Activated CD4-positive, alpha-beta memory T cell treated with anti-CD3 and anti-CD28 coated beads, Interleukin-2, amount 10 ng/mL, durations not matched to agents 7 days and 5 days (primary cell): ENCODE measurements at regions not wholly inside any gene's neighbourhood (a gene's known extent, or its start where the extent isn't known, plus 50 kb on each side); places are given as distances from the start of the nearest gene placed in this dataset.

Experiments
- CTCF ChIA-PET: fragments of 350-600 bp; sonication (Branson Sonifier 250); formaldehyde crosslinking; loops from one replicate; lab custom pipeline; 2021; ENCODE audit warnings: antibody characterized with exemption, inconsistent platforms; lab: Charles Lee
- POLR2A ChIA-PET: fragments of 350-600 bp; sonication (Branson Sonifier 250); formaldehyde crosslinking; loops from one replicate; lab custom pipeline; 2021; ENCODE audit warnings: antibody characterized with exemption; lab: Charles Lee
- DNase-seq: peaks from one replicate; pipeline ENCODE4 v3.0.0-alpha.2; 2020
- H3K27ac Mint-ChIP-seq: one replicate; pipeline ENCODE4 v1.8.0; 2021; ENCODE audit warnings: mild to moderate bottlenecking, mixed read lengths
- H3K27me3 Mint-ChIP-seq: one replicate; pipeline ENCODE4 v1.8.0; 2021; ENCODE audit warnings: mixed read lengths
- H3K36me3 Mint-ChIP-seq: one replicate; pipeline ENCODE4 v1.8.0; 2021; ENCODE audit warnings: low read depth, mixed read lengths
- H3K4me1 Mint-ChIP-seq: one replicate; pipeline ENCODE4 v1.8.0; 2021; ENCODE audit warnings: mixed read lengths
- H3K4me3 Mint-ChIP-seq: one replicate; pipeline ENCODE4 v1.8.0; 2021; ENCODE audit warnings: mild to moderate bottlenecking, mixed read lengths
- H3K9me3 Mint-ChIP-seq: one replicate; pipeline ENCODE4 v1.8.0; 2021; ENCODE audit warnings: mixed read lengths

DNA sequence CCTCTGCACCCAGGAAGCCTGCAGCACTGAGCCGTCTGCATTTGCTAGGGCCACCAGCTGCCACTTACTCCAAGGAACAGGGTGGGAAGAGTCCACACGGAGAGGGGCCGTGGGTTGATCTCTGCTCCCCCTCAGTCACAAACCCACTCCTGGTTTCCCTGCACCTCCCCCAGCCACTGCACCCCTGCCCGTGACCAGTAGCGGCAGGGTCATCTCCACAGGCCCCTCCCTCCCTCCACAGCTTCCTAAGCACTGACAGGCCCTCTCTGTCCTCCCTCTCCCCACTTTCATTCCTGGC, 75.2 kb downstream of the RBFOX3 start:
- POLR2A ChIA-PET: no interaction called here
- H3K4me1 Mint-ChIP-seq: no peaks in the 10 kb centered on the region
- H3K9me3 Mint-ChIP-seq: no peaks in the 10 kb centered on the region
- no peak for DNase-seq
- no peaks in the 10 kb centered on the region for H3K36me3 Mint-ChIP-seq
- H3K27ac Mint-ChIP-seq: no peak overlapping the region
- CTCF ChIA-PET: no interaction called here
- no peaks in the 10 kb centered on the region for H3K27me3 Mint-ChIP-seq
- no peak overlapping the region for H3K4me3 Mint-ChIP-seq

- H3K36me3 Mint-ChIP-seq: no peaks in the 10 kb centered on the region
- ChIA-PET CTCF (no interaction called here), POLR2A (interaction anchor here (0.6 kb wide), 1 partner anchor 113 kb away, joined by 4 read pairs; no protein-coding TSS in a partner anchor)
- H3K27ac Mint-ChIP-seq: no peak overlapping the region
- H3K4me3 Mint-ChIP-seq: no peak overlapping the region
- no peaks in the 10 kb centered on the region for H3K9me3 Mint-ChIP-seq
- H3K4me1 Mint-ChIP-seq: no peaks in the 10 kb centered on the region
- no peak for DNase-seq
- H3K27me3 Mint-ChIP-seq: no peaks in the 10 kb centered on the region
Observed at GRCh38 chr17:79534851-79535727, 75.8 kb downstream of the RBFOX3 start.

DNA sequence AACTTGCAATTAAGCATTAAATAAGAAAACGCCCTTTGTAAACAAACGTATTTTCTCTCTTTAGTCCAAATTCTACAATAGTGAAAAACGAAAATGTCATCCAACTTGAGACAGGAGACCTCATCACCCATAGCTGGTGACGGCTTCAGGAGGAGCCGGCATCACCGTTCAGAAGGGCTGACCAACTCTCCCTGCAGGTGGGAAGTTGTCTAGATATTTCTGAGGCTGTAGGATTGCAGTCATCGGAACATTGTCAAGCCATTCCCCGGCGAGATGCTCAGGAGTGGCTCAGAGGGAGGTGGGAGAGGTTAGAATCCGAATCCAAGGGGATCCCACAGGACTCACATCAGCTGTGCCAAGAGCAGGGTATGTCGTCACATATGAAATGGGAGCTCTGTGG, 76.7 kb downstream of the RBFOX3 start:
- H3K36me3 Mint-ChIP-seq: no peaks in the 10 kb centered on the region
- POLR2A ChIA-PET: no interaction called here
- H3K9me3 Mint-ChIP-seq: no peaks in the 10 kb centered on the region
- H3K4me3 Mint-ChIP-seq: no peak overlapping the region
- DNase-seq: no peak
- CTCF ChIA-PET: no interaction called here
- no peaks in the 10 kb centered on the region for H3K4me1 Mint-ChIP-seq
- no peaks in the 10 kb centered on the region for H3K27me3 Mint-ChIP-seq
- no peak overlapping the region for H3K27ac Mint-ChIP-seq

- ChIA-PET CTCF (no interaction called here), POLR2A (no interaction called here)
- DNase-seq: no peak
- H3K9me3 Mint-ChIP-seq: no peaks in the 10 kb centered on the region
- no peak overlapping the region for H3K4me3 Mint-ChIP-seq
- no peaks in the 10 kb centered on the region for H3K4me1 Mint-ChIP-seq
- H3K36me3 Mint-ChIP-seq: no peaks in the 10 kb centered on the region
- peaks cover 3% of the 10 kb centered on the region for H3K27me3 Mint-ChIP-seq
- no peak overlapping the region for H3K27ac Mint-ChIP-seq
Observed at GRCh38 chr17:79533116-79533515, 77.7 kb downstream of the RBFOX3 start.

DNA sequence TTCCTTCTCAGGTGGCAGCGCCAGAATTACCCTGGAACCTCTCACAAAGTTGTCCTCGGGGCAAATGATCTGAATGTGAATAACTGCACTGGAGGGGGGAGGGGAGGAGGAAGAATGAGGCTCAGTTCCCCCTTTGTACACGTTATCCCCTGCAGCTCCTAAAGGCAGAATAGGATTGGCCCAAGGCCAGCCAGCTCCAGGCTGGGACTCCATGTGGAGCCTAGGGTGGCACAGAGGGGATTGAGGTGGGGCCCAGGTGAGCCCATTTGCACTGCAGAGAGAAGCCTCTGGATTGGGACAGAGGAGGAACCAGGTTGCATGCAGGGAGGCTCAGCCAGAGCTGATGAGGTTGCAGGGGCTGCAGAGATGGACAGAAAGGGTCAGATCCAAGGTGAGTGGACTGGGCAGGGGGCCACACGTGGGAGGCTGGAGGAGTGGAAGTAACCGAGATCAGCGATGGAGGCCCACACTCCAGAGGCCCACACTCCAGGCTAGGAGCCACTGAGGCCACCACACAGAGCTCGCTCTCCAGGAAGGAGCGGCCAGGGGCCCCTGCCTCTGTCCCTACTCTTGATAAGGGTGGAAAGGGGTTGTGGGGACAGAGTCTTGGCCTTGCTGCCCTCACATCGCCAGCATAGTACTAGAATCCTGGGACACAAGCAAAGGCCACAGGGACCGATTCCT, 78.6 kb downstream of the RBFOX3 start:
- H3K4me1 Mint-ChIP-seq: no peaks in the 10 kb centered on the region
- no peak for DNase-seq

GRCh38 chr17:79531191-79532095, 79.4 kb downstream of the RBFOX3 start:
- CTCF ChIA-PET: no interaction called here
- Mint-ChIP-seq H3K36me3 (no peaks in the 10 kb centered on the region), H3K27me3 (peaks cover 3% of the 10 kb centered on the region), H3K4me3 (no peak overlapping the region), H3K9me3 (no peaks in the 10 kb centered on the region), H3K4me1 (no peaks in the 10 kb centered on the region), H3K27ac (no peak overlapping the region)
- no peak for DNase-seq
- POLR2A ChIA-PET: no interaction called here

More for the DNA sequence above, 78.6 kb downstream of the RBFOX3 start:
- H3K27ac Mint-ChIP-seq: no peak overlapping the region
- H3K36me3 Mint-ChIP-seq: no peaks in the 10 kb centered on the region
- H3K9me3 Mint-ChIP-seq: no peaks in the 10 kb centered on the region
- ChIA-PET CTCF (no interaction called here), POLR2A (no interaction called here)
- H3K27me3 Mint-ChIP-seq: peaks cover 3% of the 10 kb centered on the region
- no peak overlapping the region for H3K4me3 Mint-ChIP-seq

DNA sequence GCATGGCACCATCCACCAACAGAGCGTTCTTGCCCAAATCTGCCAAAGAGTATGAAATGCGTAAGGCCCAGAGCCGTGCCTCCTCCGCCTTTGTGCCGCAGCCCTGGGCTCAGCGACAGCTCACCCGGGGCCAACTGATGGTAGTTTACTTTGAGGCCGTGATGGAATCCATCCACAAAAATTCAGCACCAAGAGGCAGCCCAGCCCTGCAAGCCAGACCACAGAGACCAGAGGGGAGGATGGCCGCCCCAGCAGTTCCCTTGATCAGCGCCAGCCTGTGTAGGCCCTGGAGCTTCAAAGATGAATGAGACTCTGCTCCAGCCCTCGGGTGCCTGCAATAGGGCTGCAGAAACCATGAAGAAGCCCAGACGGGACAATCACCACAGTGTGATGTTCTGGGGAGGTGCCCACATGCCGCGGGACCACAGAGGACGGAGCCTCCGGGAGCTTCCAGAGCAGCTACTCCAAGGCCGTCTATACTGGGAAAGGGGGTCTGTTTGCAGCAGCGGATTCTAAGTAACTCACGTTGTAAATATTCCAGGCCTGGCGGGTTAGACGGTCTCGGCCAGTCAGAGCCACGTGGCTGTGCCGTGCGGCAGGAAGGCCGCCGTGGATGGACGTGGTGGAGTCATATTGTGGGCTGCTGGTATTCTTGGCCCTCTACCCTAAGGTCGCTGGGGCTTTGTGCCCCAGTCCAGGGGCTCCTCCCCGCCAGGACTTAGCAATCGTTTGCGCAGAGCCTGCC, 80.3 kb downstream of the RBFOX3 start:
- Mint-ChIP-seq H3K27me3 (peaks cover 3% of the 10 kb centered on the region), H3K36me3 (no peaks in the 10 kb centered on the region), H3K27ac (no peak overlapping the region), H3K9me3 (no peaks in the 10 kb centered on the region), H3K4me1 (no peaks in the 10 kb centered on the region), H3K4me3 (no peak overlapping the region)
- no peak for DNase-seq
- POLR2A ChIA-PET: no interaction called here
- CTCF ChIA-PET: no interaction called here

DNA sequence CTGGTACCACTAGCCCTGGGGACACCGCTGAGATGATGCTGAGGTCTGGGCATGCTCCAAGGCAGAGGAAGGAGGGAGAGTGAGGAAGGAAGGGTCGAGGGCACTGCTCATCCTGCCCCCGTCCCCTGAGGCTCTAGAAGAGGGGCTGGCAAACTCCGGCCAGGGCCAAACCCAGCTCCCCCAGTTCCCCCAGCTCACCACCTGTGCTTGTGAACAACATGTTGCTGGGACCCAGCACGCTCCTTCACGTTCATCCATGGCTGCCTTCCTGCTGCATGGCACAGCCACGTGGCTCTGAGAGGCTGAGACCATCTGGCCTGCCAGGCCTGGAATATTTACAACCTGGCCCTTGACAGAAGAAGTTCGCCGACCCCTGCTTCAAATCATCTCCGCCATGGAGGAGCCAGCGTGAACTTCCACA, 81.2 kb downstream of the RBFOX3 start:
- H3K4me3 Mint-ChIP-seq: no peak overlapping the region
- H3K4me1 Mint-ChIP-seq: no peaks in the 10 kb centered on the region
- H3K27ac Mint-ChIP-seq: no peak overlapping the region
- CTCF ChIA-PET: no interaction called here
- H3K36me3 Mint-ChIP-seq: no peaks in the 10 kb centered on the region
- H3K27me3 Mint-ChIP-seq: peaks cover 3% of the 10 kb centered on the region
- DNase-seq: no peak
- POLR2A ChIA-PET: no interaction called here
- H3K9me3 Mint-ChIP-seq: no peaks in the 10 kb centered on the region

DNA sequence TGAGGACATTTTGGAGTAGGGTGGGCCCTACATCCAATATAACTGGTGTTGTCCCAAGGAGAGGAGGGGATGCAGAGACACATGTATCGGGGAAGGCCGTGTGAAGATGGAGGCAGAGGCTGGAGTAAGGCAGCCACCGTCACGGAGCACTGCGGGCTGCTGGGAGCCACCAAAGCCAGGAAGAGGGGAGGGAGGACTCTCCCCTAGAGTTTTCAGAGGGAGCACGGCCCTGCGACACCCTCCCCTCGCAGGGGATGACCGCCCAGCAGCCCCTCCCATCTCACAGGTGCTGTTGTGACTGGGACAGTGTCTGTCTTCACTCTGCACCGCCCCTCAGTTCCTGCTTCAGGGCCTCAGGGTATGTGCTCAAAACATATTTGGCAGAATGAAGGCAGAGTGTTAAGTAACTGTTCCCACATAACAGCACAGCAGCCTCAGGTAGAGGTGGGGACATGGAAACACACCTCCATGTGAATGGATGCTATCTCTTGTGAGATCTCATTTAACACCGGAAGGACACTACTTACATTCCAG, 82.2 kb downstream of the RBFOX3 start:
- no peaks in the 10 kb centered on the region for H3K9me3 Mint-ChIP-seq
- no peak overlapping the region for H3K4me3 Mint-ChIP-seq
- ChIA-PET POLR2A (no interaction called here), CTCF (no interaction called here)
- peaks cover 5% of the 10 kb centered on the region for H3K27me3 Mint-ChIP-seq
- no peaks in the 10 kb centered on the region for H3K4me1 Mint-ChIP-seq
- DNase-seq: no peak
- no peak overlapping the region for H3K27ac Mint-ChIP-seq
- H3K36me3 Mint-ChIP-seq: no peaks in the 10 kb centered on the region

- DNase-seq: no peak
- ChIA-PET POLR2A (no interaction called here), CTCF (no interaction called here)
- Mint-ChIP-seq H3K4me3 (no peak overlapping the region), H3K27me3 (peaks cover 9% of the 10 kb centered on the region), H3K9me3 (no peaks in the 10 kb centered on the region), H3K4me1 (no peaks in the 10 kb centered on the region), H3K36me3 (no peaks in the 10 kb centered on the region), H3K27ac (no peak overlapping the region)
Observed at GRCh38 chr17:79527306-79527705, 83.5 kb downstream of the RBFOX3 start.

DNA sequence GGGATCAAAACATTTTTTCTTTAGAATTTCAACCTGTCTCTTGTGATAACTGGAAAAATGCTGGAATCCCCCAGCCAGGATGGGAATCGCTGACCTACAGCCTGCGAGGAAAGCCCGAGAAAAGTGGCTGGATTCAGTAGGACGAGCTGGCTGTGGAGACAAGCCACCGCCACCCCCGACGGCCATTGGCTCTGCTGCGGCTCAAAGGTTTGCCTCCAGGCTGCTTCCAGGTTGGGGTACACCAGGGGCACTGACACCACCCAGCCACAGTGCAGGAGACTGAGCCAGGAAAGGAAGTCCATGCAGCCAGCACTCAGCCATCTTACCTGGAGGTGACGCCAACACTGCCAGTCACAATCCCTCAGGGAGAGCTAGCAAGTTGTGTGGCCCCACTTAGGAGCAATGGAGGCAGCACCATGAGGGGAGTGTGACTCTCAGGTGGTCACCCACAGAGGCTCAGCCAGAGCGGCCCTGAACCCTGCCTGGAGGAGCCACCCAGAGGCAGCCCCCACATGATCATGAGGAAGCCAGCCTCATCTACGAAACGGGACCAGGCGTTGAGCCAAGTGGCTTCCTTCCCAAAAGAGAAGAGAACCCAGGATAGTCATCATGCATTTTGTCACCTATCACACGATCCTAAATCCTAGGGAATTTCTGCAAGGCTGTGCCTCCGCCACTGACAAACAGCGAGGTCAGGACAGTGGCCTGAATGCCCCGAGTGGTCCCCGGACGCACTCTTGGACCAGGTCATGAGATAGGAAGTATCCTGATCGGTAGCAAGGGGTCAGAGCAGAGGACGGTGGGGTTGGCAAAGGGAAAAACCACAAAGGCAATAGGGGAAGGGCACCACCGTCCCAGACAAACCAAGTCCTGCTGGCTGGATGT, 84.8 kb downstream of the RBFOX3 start:
- POLR2A ChIA-PET: no interaction called here
- Mint-ChIP-seq H3K36me3 (no peaks in the 10 kb centered on the region), H3K4me3 (no peak overlapping the region), H3K4me1 (no peaks in the 10 kb centered on the region), H3K27ac (no peak overlapping the region), H3K9me3 (no peaks in the 10 kb centered on the region), H3K27me3 (peaks cover 9% of the 10 kb centered on the region)
- no peak for DNase-seq
- CTCF ChIA-PET: no interaction called here
